ENCODE measurements at regions not wholly inside any gene's neighbourhood (a gene's known extent, or its start where the extent isn't known, plus 50 kb on each side); places are given as distances from the start of the nearest gene placed in this dataset.

DNA sequence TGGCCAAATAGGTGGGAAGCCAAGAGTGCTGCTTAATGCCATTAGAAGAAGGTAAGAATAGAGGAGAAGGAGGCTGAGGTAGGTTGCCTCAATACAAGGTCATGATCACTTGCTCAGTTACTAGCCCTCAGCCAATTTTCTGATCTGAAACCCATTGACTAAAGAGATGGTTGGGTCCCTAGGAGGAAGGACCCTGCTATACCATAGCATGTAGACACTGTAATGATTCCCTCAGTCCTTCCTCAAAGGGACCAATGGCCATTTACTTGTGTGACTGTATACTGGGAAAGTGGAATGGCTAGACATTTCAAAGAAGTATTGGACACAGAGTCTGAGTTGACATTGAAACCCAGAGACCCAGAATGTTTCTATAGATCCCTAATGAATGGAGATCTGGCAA is 108.5 kb upstream of the MAP1B start:
- Histone ChIP-seq H3K27me3 (no peaks in the 10 kb centered on the region), H3K4me1 (ENCODE audit: control insufficient read depth in 1 of 2, insufficient read depth in 1 of 2, low read depth in 1 of 2, low read length in 1 of 2) (no peaks in the 10 kb centered on the region), H3K4me3 (ENCODE audit: low read depth in 1 of 2, low read length in 1 of 2) (no peak overlapping the region), H3K27ac (no peak overlapping the region), H3K36me3 (no peaks in the 10 kb centered on the region), H3K9me3 (no peaks in the 10 kb centered on the region)
- no peak for TF ChIP-seq CTCF (IDR thresholded peaks at IDR 0.05)

DNA sequence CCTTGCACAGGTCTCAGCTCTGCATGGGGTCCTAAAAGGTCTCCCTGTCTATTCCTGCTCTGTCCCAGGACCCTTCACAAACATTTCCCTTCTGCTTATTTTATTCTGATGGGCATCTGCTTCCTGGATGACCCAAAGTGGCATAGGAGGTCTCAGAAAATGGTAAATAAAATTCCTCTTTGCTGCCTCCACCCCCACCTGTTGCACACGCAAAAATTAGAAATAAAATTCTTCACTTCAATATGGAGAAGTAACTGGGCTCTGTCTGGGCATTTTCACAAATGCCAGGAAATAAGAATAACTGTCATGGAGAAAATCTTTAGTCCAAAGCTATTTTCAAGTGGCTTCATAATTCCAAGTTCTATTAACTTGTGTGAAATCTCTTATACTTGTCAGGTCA is 106.6 kb upstream of the MAP1B start:
- Histone ChIP-seq H3K4me1 (ENCODE audit: control insufficient read depth in 1 of 2, insufficient read depth in 1 of 2, low read depth in 1 of 2, low read length in 1 of 2) (no peaks in the 10 kb centered on the region), H3K9me3 (no peaks in the 10 kb centered on the region), H3K27me3 (no peaks in the 10 kb centered on the region), H3K4me3 (ENCODE audit: low read depth in 1 of 2, low read length in 1 of 2) (no peak overlapping the region), H3K27ac (no peak overlapping the region), H3K36me3 (no peaks in the 10 kb centered on the region)
- no peak for TF ChIP-seq CTCF (IDR thresholded peaks at IDR 0.05)

- TF ChIP-seq CTCF (IDR thresholded peaks at IDR 0.05), result no peak
- no peak overlapping the region for H3K27ac ChIP-seq
- H3K36me3 ChIP-seq, result no peaks in the 10 kb centered on the region
- no peaks in the 10 kb centered on the region for H3K4me1 ChIP-seq (ENCODE audit: control insufficient read depth in 1 of 2, insufficient read depth in 1 of 2, low read depth in 1 of 2, low read length in 1 of 2)
- no peak overlapping the region for H3K4me3 ChIP-seq (ENCODE audit: low read depth in 1 of 2, low read length in 1 of 2)
- H3K9me3 ChIP-seq, result no peaks in the 10 kb centered on the region
- peaks cover 10% of the 10 kb centered on the region for H3K27me3 ChIP-seq
Measured at GRCh38 chr5:72005671-72006070, 101.6 kb upstream of the MAP1B start.

DNA sequence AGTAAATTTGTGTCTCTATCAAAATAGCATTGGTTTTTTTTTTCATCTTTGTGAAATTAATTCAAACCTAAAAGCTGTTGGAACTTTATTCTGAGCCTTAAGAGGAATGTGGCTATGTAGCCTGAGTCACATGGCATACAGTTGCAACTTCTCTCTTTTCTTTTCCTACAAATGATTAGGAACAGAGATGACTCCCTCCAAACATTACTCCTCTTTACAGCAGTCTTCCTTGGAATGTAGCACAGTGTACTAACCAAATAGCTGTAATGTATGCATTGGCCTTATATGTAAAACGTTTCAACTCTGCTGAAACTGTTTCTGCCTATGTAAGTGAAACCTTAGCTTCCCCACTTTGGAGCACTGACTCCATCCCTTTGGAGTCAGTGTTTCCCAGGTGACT is 100.9 kb upstream of the MAP1B start:
- Histone ChIP-seq H3K36me3 (no peaks in the 10 kb centered on the region), H3K27me3 (peaks cover 10% of the 10 kb centered on the region), H3K9me3 (no peaks in the 10 kb centered on the region), H3K4me1 (ENCODE audit: control insufficient read depth in 1 of 2, insufficient read depth in 1 of 2, low read depth in 1 of 2, low read length in 1 of 2) (no peaks in the 10 kb centered on the region), H3K4me3 (ENCODE audit: low read depth in 1 of 2, low read length in 1 of 2) (no peak overlapping the region), H3K27ac (no peak overlapping the region)
- no peak for TF ChIP-seq CTCF (IDR thresholded peaks at IDR 0.05)

- Histone ChIP-seq H3K4me3 (ENCODE audit: low read depth in 1 of 2, low read length in 1 of 2) (no peak overlapping the region), H3K9me3 (no peaks in the 10 kb centered on the region), H3K27ac (no peak overlapping the region), H3K4me1 (ENCODE audit: control insufficient read depth in 1 of 2, insufficient read depth in 1 of 2, low read depth in 1 of 2, low read length in 1 of 2) (no peaks in the 10 kb centered on the region), H3K27me3 (peaks cover 10% of the 10 kb centered on the region), H3K36me3 (no peaks in the 10 kb centered on the region)
- no peak for TF ChIP-seq CTCF (IDR thresholded peaks at IDR 0.05)
Measured at GRCh38 chr5:72007336-72008111, 99.8 kb upstream of the MAP1B start.

All from neutrophil (primary cell).